ENCODE measurements at regions not wholly inside any gene's neighbourhood (a gene's known extent, or its start where the extent isn't known, plus 50 kb on each side); places are given as distances from the start of the nearest gene placed in this dataset.
"Not testable (repeated sequence)": the region's sequence is repeated elsewhere in the genome, so short reads cannot be mapped to it uniquely, and the experiment has no call there.

DNA sequence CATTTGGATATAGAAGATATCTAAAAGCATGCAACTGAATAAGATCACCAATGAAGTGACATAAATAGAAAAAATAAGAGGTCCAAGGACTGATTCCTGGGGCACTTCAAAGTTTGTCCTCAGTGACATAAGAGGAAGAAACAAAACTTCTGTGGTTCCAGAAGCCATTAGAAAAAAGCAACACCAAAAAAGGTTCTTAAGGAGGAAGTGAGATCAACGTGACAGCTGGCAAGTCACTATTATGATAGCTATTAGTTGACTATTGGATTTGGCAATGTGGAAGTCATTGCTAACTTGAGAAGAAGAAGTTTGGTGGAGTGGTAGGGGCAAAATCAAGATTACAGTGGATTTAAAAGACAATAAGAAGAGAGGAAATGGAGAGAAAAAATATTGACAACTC is 1098.3 kb downstream of the NAALADL2 start:
- Histone ChIP-seq H3K27ac (ENCODE audit: low read depth, low read length) (no peak overlapping the region), H3K27me3 (ENCODE audit: insufficient read depth, low read length) (no peaks in the 10 kb centered on the region), H3K36me3 (ENCODE audit: insufficient read depth, low read length) (no peaks in the 10 kb centered on the region), H3K9ac (ENCODE audit: low read depth, low read length) (no peak overlapping the region), H3K9me3 (ENCODE audit: insufficient read depth, low read depth, low read length) (no peaks in the 10 kb centered on the region), H3K4me1 (ENCODE audit: insufficient read depth, low read length) (no peaks in the 10 kb centered on the region), H3K4me3 (ENCODE audit: low read length) (no peak overlapping the region)
- WGBS, result 76% methylated on average over 1 of the region's 1 CpG

DNA sequence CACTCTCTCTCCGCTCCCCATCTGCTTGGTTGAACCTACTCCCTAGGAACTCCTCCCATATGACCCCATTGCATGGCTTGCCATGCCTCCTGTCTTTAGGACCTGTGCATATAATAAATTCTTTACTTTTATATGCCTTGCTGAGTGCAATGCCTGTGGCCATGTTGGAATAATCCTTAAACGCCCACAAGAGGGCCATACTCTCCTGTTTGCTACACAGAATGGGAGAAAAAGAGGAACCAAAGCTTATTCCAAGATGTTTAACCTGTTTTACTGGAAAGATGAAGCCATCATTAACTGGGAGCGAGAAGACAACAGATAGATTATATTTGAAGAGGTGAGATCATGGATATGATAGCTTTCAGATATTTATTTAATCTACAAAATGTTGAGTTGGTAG is 1097.8 kb downstream of the NAALADL2 start:
- no peaks in the 10 kb centered on the region for H3K9me3 ChIP-seq (ENCODE audit: insufficient read depth, low read depth, low read length)
- no peaks in the 10 kb centered on the region for H3K4me1 ChIP-seq (ENCODE audit: insufficient read depth, low read length)
- no peaks in the 10 kb centered on the region for H3K36me3 ChIP-seq (ENCODE audit: insufficient read depth, low read length)
- no peak overlapping the region for H3K4me3 ChIP-seq (ENCODE audit: low read length)
- H3K27ac ChIP-seq (ENCODE audit: low read depth, low read length), result no peak overlapping the region
- no peak overlapping the region for H3K9ac ChIP-seq (ENCODE audit: low read depth, low read length)
- no peaks in the 10 kb centered on the region for H3K27me3 ChIP-seq (ENCODE audit: insufficient read depth, low read length)
- WGBS, result 75% methylated on average over 3 of the region's 3 CpGs

DNA sequence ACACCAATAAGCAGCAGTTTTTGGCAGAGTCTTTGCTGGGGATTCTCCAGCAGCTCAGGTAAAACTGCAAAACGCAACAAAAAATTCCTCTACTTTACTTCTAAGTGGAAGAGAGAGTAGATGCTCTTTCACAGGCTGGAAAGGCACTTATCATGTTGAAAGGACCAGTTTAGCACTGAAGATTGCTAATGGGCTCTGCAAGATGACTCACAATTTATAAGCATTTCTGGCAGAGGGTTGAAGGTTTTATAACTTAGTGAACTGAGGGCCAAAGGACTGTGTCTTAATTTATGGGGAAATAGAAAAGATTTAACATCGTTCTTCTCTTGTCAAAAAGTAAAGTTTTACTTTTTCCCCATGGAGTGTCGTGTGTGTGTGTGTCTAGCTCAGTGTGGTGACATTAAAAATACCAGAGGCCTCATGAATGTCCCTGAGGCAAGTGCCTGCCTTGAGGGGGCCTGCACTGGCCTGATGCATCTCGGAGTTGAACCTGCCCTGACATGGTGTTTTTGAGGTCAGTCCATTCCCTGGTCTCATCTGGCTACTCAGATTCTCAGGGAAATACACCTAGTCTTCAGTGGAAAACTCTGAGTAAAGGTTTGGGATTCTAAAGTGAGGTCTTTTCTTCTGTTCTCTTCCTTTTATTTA is 1092.0 kb downstream of the NAALADL2 start:
- H3K9ac ChIP-seq (ENCODE audit: low read depth, low read length), result no peak overlapping the region
- peaks cover 3% of the 10 kb centered on the region; the same call in 1 of the 2 replicates for H3K9me3 ChIP-seq (ENCODE audit: insufficient read depth, low read depth, low read length)
- H3K4me3 ChIP-seq (ENCODE audit: low read length), result no peak overlapping the region
- WGBS, result 81% methylated on average over 4 of the region's 4 CpGs
- H3K36me3 ChIP-seq (ENCODE audit: insufficient read depth, low read length), result no peaks in the 10 kb centered on the region
- H3K4me1 ChIP-seq (ENCODE audit: insufficient read depth, low read length), result no peaks in the 10 kb centered on the region
- H3K27ac ChIP-seq (ENCODE audit: low read depth, low read length), result no peak overlapping the region
- H3K27me3 ChIP-seq (ENCODE audit: insufficient read depth, low read length), result no peaks in the 10 kb centered on the region

DNA sequence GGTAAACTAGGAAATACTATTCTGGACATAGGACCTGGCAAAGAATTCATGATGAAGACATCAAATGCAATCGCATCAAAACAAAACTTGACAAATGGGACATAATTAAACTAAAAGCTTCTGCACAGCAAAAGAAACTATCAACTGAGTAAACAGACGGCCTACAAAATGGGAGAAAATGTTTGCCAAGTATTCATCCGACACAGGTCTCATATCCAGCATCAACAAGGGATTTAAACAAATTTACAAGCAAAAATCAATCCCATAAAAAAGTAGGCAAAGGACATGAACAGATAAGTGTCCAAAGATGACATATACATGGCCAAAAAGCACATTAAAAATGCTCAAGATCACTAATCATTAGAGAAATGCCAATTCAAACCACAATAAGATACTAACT is 1088.9 kb downstream of the NAALADL2 start:
- H3K27me3 ChIP-seq (ENCODE audit: insufficient read depth, low read length), result no peaks in the 10 kb centered on the region
- no peak overlapping the region for H3K27ac ChIP-seq (ENCODE audit: low read depth, low read length)
- H3K4me1 ChIP-seq (ENCODE audit: insufficient read depth, low read length), result no peaks in the 10 kb centered on the region
- H3K9ac ChIP-seq (ENCODE audit: low read depth, low read length), result no peak overlapping the region
- no peak overlapping the region for H3K4me3 ChIP-seq (ENCODE audit: low read length)
- 94% methylated on average over 3 of the region's 3 CpGs for WGBS
- H3K36me3 ChIP-seq (ENCODE audit: insufficient read depth, low read length), result no peaks in the 10 kb centered on the region
- peaks cover 14% of the 10 kb centered on the region for H3K9me3 ChIP-seq (ENCODE audit: insufficient read depth, low read depth, low read length)

DNA sequence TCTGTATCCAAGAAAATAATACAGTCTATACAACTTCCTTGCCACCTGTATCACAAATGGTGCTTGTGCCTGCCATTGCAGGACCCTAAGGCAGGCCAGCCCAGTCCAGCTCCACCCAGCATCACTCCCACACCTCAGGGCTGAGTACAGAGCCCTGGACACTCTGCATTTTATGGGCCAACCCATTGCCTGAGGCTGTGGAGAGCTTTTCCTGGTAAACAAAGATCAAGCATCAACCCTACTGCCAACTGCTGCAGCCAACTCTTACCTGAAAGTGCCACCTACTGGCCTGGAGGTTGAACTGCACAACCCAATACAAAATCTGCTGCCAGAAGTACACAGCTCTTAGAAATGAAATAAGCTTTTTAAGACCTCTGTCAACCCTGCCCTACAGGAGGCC is 1082.2 kb downstream of the NAALADL2 start:
- no peaks in the 10 kb centered on the region for H3K27me3 ChIP-seq (ENCODE audit: insufficient read depth, low read length)
- no peak overlapping the region for H3K4me3 ChIP-seq (ENCODE audit: low read length)
- H3K36me3 ChIP-seq (ENCODE audit: insufficient read depth, low read length), result no peaks in the 10 kb centered on the region
- H3K9me3 ChIP-seq (ENCODE audit: insufficient read depth, low read depth, low read length), result peaks cover 18% of the 10 kb centered on the region
- peak overlapping the region; percentile 42; the same call in 1 of the 2 replicates for H3K27ac ChIP-seq (ENCODE audit: low read depth, low read length)
- H3K4me1 ChIP-seq (ENCODE audit: insufficient read depth, low read length), result no peaks in the 10 kb centered on the region
- H3K9ac ChIP-seq (ENCODE audit: low read depth, low read length), result no peak overlapping the region

DNA sequence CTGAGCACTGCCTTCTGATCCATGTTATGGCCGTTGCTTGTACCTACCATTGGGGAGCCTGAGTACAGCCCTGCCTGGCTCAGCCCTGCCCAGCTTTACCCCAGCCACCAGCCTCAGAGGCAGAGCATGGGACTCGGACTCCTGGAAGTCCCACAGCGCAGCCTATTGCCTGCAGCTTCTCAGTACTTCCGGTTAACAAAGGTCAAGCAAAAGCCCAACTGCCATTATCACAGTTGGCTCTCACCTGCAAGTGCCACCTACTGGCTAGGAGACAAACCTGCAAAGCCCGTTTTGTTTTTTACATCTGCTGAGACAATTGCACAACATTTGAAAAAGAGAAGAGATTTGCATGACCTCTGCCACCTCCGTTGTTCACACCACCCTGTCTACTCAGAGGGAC is 1081.7 kb downstream of the NAALADL2 start:
- Histone ChIP-seq H3K9ac (ENCODE audit: low read depth, low read length) (no peak overlapping the region), H3K27me3 (ENCODE audit: insufficient read depth, low read length) (no peaks in the 10 kb centered on the region), H3K4me3 (ENCODE audit: low read length) (no peak overlapping the region), H3K27ac (ENCODE audit: low read depth, low read length) (peak overlapping the region; percentile 42; the same call in 1 of the 2 replicates), H3K4me1 (ENCODE audit: insufficient read depth, low read length) (no peaks in the 10 kb centered on the region), H3K9me3 (ENCODE audit: insufficient read depth, low read depth, low read length) (peaks cover 19% of the 10 kb centered on the region), H3K36me3 (ENCODE audit: insufficient read depth, low read length) (no peaks in the 10 kb centered on the region)
- 70% methylated on average over 6 of the region's 6 CpGs for WGBS

DNA sequence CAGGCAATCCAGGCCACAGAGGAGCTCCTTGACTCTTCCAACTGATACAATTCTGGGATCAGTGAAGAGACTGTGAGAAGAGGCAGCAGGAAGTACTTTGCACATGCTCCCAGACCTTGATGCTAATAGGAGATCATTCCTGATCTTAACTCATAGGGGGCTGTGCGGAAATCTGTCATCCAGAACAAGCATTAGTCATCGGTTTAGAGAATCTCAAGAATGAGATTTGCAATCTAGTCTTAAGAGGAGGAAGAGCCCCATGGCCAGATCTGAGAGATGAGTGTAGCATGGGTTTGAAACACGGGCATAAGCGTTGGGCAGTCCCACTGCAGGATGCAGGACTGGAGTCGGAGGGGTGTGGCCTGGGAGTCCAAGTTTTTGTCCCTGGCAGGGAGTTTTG is 1081.1 kb downstream of the NAALADL2 start:
- Histone ChIP-seq H3K9ac (ENCODE audit: low read depth, low read length) (no peak overlapping the region), H3K4me1 (ENCODE audit: insufficient read depth, low read length) (no peaks in the 10 kb centered on the region), H3K27me3 (ENCODE audit: insufficient read depth, low read length) (no peaks in the 10 kb centered on the region), H3K4me3 (ENCODE audit: low read length) (no peak overlapping the region), H3K27ac (ENCODE audit: low read depth, low read length) (no peak overlapping the region), H3K36me3 (ENCODE audit: insufficient read depth, low read length) (no peaks in the 10 kb centered on the region), H3K9me3 (ENCODE audit: insufficient read depth, low read depth, low read length) (peaks cover 19% of the 10 kb centered on the region)
- WGBS, result 92% methylated on average over 5 of the region's 5 CpGs

DNA sequence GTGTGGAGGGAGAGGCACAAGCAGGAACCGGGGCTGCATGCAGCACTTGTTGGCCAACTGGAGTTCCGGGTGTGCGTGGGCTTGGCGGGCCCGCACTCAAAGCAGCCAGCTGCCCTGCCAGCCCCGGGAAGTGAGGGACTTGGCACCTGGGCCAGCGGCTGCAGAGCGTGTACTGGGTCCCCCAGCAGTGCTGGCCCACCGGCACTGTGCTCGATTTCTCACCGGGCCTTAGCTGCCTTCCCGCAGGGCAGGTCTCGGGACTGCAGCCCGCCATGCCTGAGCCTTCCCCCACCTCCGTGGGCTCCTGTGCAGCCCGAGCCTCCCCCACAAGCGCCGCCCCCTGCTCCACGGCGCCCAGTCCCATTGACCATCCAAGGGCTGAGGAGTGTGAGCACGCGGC is 1078.2 kb downstream of the NAALADL2 start:
- H3K9me3 ChIP-seq (ENCODE audit: insufficient read depth, low read depth, low read length), result peaks cover 23% of the 10 kb centered on the region
- H3K4me1 ChIP-seq (ENCODE audit: insufficient read depth, low read length); H3K27ac ChIP-seq (ENCODE audit: low read depth, low read length); H3K4me3 ChIP-seq (ENCODE audit: low read length); H3K9ac ChIP-seq (ENCODE audit: low read depth, low read length); H3K36me3 ChIP-seq (ENCODE audit: insufficient read depth, low read length); H3K27me3 ChIP-seq (ENCODE audit: insufficient read depth, low read length): not testable (repeated sequence)
- 96% methylated on average over 22 of the region's 22 CpGs for WGBS

DNA sequence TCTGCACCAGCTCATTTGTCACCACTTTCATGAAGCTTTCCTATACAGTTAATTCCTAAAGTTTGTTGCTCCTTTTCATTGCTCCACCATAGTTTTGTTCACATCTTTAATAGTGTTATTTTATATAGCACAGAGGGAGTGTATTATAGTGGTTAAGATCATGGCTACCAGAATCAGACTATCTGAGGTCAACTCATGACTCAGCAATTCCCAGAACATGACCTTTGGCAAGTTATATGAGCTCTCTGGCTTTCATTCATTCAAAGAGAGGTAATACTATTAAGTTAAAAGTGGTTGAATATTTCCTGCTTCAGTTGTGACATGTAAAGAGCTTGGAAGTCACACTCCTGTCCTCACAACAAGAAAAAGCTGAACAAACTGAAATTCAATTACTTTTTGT is 1073.5 kb downstream of the NAALADL2 start:
- Histone ChIP-seq H3K4me3 (ENCODE audit: low read length) (no peak overlapping the region), H3K4me1 (ENCODE audit: insufficient read depth, low read length) (0 out of 2 replicates have a peak, but pooled peaks cover 3% of the 10 kb centered on the region), H3K9me3 (ENCODE audit: insufficient read depth, low read depth, low read length) (peaks cover 23% of the 10 kb centered on the region), H3K36me3 (ENCODE audit: insufficient read depth, low read length) (no peaks in the 10 kb centered on the region), H3K27me3 (ENCODE audit: insufficient read depth, low read length) (no peaks in the 10 kb centered on the region), H3K9ac (ENCODE audit: low read depth, low read length) (no peak overlapping the region), H3K27ac (ENCODE audit: low read depth, low read length) (no peak overlapping the region)

DNA sequence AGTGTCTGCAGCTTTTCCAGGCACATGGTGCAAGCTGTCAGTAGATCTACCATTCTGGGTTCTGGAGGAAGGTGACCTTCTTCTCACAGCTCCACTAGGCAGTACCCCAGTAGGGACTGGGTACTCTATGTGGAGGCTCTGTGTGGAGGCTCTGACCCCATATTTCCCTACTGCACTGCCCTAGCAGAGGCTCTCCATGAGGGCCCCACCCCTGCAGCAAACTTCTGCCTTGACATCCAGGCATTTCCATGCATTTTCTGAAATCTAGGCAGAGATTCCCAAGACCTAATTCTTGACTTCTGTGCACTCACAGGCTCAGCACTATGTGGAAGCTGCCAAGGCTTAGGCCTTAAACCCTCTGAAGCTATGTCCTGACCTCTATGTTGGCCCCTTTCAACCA is 1060.0 kb downstream of the NAALADL2 start:
- no peak overlapping the region for H3K9ac ChIP-seq (ENCODE audit: low read depth, low read length)
- no peaks in the 10 kb centered on the region for H3K36me3 ChIP-seq (ENCODE audit: insufficient read depth, low read length)
- no peaks in the 10 kb centered on the region for H3K27me3 ChIP-seq (ENCODE audit: insufficient read depth, low read length)
- H3K9me3 ChIP-seq (ENCODE audit: insufficient read depth, low read depth, low read length), result peaks cover 30% of the 10 kb centered on the region
- no peak overlapping the region for H3K27ac ChIP-seq (ENCODE audit: low read depth, low read length)
- H3K4me1 ChIP-seq (ENCODE audit: insufficient read depth, low read length), result no peaks in the 10 kb centered on the region; the same call in 1 of the 2 replicates
- no peak overlapping the region for H3K4me3 ChIP-seq (ENCODE audit: low read length)

DNA sequence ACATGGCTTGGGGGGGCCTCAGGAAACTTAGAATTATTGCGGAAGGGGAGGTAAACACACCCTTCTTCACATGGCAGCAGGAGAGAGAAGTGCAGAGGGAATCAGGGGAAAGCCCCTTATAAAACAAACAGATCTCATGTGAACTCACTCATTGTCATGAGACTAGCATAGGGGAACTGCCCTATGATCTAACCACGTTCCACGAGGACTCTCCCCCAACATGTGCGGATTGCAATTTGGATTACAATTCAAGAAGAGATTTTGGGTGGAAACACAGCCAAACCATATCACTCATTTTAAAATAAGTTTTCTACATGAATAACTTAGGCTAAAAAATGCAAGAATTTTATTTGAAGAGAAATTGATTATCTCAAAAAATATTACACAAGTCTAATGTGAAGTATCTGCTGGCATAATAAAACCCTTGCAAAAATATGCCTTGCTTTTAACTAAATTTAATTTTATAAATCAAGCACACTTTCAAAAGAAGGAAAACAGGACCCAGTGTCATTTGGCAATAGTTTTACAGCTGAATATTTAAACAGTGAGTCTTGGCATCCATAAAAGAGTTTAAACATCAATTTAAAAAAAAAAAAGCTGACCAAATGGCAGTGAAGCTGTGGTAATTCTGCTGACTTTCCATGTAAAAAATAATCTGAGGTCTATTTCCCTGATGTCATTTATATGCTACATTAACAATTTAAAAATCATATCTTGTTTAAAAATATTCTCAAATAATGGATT is 1057.2 kb downstream of the NAALADL2 start:
- Histone ChIP-seq H3K4me1 (ENCODE audit: insufficient read depth, low read length) (no peaks in the 10 kb centered on the region; the same call in 1 of the 2 replicates), H3K27me3 (ENCODE audit: insufficient read depth, low read length) (no peaks in the 10 kb centered on the region), H3K27ac (ENCODE audit: low read depth, low read length) (no peak overlapping the region), H3K36me3 (ENCODE audit: insufficient read depth, low read length) (no peaks in the 10 kb centered on the region), H3K4me3 (ENCODE audit: low read length) (no peak overlapping the region), H3K9ac (ENCODE audit: low read depth, low read length) (no peak overlapping the region), H3K9me3 (ENCODE audit: insufficient read depth, low read depth, low read length) (peaks cover 30% of the 10 kb centered on the region)
- WGBS, result 96% methylated on average over 3 of the region's 4 CpGs

All from HUES64 (cell line).